Cardiac muscle cell (in vitro differentiated cells and primary cell): ENCODE measurements at regions not wholly inside any gene's neighbourhood (a gene's known extent, or its start where the extent isn't known, plus 50 kb on each side); places are given as distances from the start of the nearest gene placed in this dataset.

Experiments
- DNase-seq, 2 donors: peaks; one replicate each; pipeline versions ENCODE4 v3.0.0 to v3.0.0-alpha.2; 2010 to 2017; ENCODE audit warnings: low read depth in 1 of 2, low spot score in 1 of 2
- H3K27ac ChIP-seq: fragments of 200-600 bp; sonication (generic); 2 replicates; pipeline ENCODE4 v1.5.1; 2016
- H3K27me3 ChIP-seq: fragments of 200-600 bp; sonication (generic); 2 replicates; pipeline ENCODE4 v1.6.0; 2016; ENCODE audit warnings: control low read depth
- H3K36me3 ChIP-seq: fragments of 200-600 bp; sonication (generic); 2 replicates; pipeline ENCODE4 v1.5.1; 2016; ENCODE audit warnings: control low read depth
- H3K4me1 ChIP-seq: fragments of 200-600 bp; sonication (generic); 2 replicates; pipeline ENCODE4 v1.8.1; 2017; ENCODE audit warnings: low read depth, mild to moderate bottlenecking, mixed run types
- H3K4me3 ChIP-seq: fragments of 200-600 bp; sonication (generic); 2 replicates; pipeline ENCODE4 v1.5.1; 2016; ENCODE audit warnings: mild to moderate bottlenecking
- H3K9me3 ChIP-seq: fragments of 200-600 bp; sonication (generic); 2 replicates; pipeline ENCODE4 v1.5.1; 2017; ENCODE audit warnings: low read depth, mild to moderate bottlenecking, control low read depth
- TF ChIP-seq, protein P1 (sequence below): IDR thresholded peaks from 2 replicates; pipeline ENCODE4 v1.5.1; 2012; ENCODE audit warnings: low read depth, mild to moderate bottlenecking, low read length

DNA sequence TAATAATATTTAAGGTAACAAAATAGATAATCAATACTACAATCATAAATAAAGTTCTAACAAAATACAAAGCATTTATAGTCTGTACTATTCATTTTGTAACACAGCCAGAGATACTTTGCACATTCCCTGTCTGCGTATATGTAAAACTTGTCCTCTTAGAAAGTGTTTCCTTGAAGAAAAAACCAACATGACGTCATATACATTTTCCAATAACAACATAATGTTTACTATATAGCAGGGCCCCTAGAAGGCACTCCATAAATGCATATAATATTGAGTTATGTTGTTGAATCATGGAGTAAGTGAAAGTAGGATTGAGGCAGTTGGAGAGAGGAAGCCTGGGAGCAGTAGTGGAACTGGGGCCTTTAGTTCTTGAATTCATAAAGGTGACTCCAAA, 371.4 kb upstream of the HTR2A start:
- TF ChIP-seq, protein P1, sequence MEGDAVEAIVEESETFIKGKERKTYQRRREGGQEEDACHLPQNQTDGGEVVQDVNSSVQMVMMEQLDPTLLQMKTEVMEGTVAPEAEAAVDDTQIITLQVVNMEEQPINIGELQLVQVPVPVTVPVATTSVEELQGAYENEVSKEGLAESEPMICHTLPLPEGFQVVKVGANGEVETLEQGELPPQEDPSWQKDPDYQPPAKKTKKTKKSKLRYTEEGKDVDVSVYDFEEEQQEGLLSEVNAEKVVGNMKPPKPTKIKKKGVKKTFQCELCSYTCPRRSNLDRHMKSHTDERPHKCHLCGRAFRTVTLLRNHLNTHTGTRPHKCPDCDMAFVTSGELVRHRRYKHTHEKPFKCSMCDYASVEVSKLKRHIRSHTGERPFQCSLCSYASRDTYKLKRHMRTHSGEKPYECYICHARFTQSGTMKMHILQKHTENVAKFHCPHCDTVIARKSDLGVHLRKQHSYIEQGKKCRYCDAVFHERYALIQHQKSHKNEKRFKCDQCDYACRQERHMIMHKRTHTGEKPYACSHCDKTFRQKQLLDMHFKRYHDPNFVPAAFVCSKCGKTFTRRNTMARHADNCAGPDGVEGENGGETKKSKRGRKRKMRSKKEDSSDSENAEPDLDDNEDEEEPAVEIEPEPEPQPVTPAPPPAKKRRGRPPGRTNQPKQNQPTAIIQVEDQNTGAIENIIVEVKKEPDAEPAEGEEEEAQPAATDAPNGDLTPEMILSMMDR, result no peak
- H3K27ac ChIP-seq, result no peak overlapping the region
- H3K4me3 ChIP-seq, result no peak overlapping the region
- no peaks in the 10 kb centered on the region for H3K4me1 ChIP-seq
- H3K27me3 ChIP-seq, result no peaks in the 10 kb centered on the region
- DNase-seq, result no peak
- no peaks in the 10 kb centered on the region for H3K9me3 ChIP-seq
- no peaks in the 10 kb centered on the region for H3K36me3 ChIP-seq

DNA sequence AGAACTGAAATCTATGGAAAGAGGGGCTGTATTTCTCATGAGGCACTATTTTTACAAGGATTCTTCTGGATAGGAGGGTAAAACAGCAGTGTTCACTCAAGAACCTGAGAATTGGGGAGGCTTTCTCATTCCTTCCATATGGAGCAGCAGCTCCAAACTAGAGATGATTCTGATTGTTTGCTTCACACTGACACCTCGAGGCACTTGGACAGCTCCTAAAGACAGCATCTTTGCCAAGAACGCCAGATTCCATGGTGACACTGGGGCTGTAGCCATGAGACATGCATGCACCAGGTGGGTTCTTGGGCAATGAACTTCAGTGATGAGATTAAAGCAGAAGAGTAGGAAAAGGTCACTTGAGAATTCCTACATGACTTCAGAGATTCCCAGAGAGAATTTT, 361.5 kb upstream of the HTR2A start:
- Histone ChIP-seq H3K4me1 (no peaks in the 10 kb centered on the region), H3K27ac (no peak overlapping the region), H3K36me3 (no peaks in the 10 kb centered on the region), H3K27me3 (peaks cover 48% of the 10 kb centered on the region), H3K4me3 (no peak overlapping the region), H3K9me3 (no peaks in the 10 kb centered on the region)
- TF ChIP-seq, protein P1, result no peak
- DNase-seq, result no peak

DNA sequence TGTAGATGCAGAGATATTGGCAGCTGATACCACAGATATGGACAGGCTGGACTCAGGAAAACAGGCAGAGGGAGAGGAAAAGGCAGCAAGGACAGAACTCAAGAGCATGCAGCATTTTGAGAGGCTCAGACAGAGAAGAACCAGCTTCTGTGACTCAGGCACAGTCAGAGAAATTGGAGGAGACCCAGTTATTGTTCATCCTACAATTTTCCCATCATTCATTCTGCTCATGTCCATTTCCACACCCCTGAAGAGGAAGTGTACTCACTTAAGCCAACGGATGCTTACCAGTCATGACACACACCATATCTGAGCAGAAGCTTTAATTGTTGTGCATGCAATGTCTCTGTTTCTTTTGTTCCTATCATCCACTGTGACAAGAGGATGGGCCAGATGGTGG, 359.8 kb upstream of the HTR2A start:
- Histone ChIP-seq H3K4me3 (no peak overlapping the region), H3K27ac (no peak overlapping the region), H3K4me1 (no peaks in the 10 kb centered on the region), H3K36me3 (no peaks in the 10 kb centered on the region), H3K9me3 (no peaks in the 10 kb centered on the region), H3K27me3 (peaks cover 56% of the 10 kb centered on the region)
- TF ChIP-seq, protein P1, result no peak
- peak in 1 of 2 donors; percentile 74 for DNase-seq

DNA sequence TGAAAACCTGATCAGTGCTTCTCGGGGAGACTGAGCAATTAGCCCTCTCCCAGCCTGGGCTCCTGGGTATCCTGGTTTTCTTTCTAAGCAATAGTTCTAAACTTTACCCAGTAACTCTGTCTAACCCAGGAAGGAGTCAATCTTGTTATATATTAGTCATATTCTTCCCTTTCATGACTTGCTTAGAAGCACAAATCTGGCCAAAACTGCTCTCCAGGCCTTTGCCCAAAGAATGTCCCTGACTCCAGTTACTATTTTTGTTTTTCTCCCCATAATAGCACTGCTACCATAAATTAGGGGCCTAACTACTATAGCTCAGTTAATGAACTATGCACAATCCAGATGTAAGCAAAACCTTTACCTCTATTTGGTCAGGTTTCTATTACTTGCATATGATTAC, 355.8 kb upstream of the HTR2A start:
- H3K4me1 ChIP-seq, result no peaks in the 10 kb centered on the region
- DNase-seq, result no peak
- no peaks in the 10 kb centered on the region for H3K36me3 ChIP-seq
- H3K27ac ChIP-seq, result no peak overlapping the region
- H3K4me3 ChIP-seq, result no peak overlapping the region
- TF ChIP-seq, protein P1, result no peak
- H3K27me3 ChIP-seq, result peaks cover 53% of the 10 kb centered on the region
- no peaks in the 10 kb centered on the region for H3K9me3 ChIP-seq

DNA sequence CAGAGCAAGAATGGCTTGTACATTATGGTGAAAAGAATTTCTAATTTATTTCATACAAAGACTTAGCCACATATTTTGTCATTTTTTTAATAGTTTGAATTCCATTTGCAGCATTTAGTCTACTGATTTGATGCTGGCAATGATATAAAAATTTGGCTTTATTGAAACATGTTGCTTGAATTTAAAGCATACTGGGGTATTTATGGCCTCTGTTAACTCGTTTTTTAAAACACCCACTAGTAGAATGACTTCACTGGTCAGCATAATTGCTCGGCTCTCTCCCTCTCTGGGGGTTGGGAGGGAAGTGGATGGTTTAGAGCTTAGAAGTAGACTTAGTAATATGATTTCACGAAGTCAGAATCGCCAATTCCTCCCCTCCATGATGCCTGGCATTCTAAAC, 354.9 kb upstream of the HTR2A start:
- Histone ChIP-seq H3K4me3 (no peak overlapping the region), H3K27ac (no peak overlapping the region), H3K4me1 (no peaks in the 10 kb centered on the region), H3K9me3 (no peaks in the 10 kb centered on the region), H3K27me3 (peaks cover 45% of the 10 kb centered on the region), H3K36me3 (no peaks in the 10 kb centered on the region)
- TF ChIP-seq, protein P1, result no peak
- no peak for DNase-seq

DNA sequence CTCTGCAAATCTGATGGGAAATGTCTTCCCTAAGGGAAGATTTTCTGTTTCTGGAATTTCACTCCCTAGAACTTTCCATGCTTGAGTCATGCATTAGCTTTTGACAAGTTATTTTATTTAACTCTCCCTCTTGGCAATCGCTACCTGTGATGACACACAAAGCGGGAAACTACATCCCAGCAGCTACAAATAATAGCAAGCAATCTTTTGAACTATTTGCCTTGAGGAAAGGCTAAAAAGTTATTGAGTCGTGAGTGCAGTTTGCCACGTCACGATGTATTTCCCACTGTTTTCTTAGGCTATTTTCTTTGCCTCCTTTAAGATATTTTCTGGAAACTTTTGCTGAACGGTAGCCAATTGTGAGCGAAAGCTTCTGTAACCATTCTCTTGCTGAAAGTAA, 353.3 kb upstream of the HTR2A start:
- no peak overlapping the region for H3K4me3 ChIP-seq
- H3K27me3 ChIP-seq, result peaks cover 37% of the 10 kb centered on the region
- TF ChIP-seq, protein P1, result no peak
- peak in 1 of 2 donors; percentile 85 for DNase-seq
- no peak overlapping the region for H3K27ac ChIP-seq
- no peaks in the 10 kb centered on the region for H3K9me3 ChIP-seq
- no peaks in the 10 kb centered on the region for H3K4me1 ChIP-seq
- H3K36me3 ChIP-seq, result no peaks in the 10 kb centered on the region
